ENCODE measurements at regions not wholly inside any gene's neighbourhood (a gene's known extent, or its start where the extent isn't known, plus 50 kb on each side); places are given as distances from the start of the nearest gene placed in this dataset.
"Not testable (repeated sequence)": the region's sequence is repeated elsewhere in the genome, so short reads cannot be mapped to it uniquely, and the experiment has no call there.

DNA sequence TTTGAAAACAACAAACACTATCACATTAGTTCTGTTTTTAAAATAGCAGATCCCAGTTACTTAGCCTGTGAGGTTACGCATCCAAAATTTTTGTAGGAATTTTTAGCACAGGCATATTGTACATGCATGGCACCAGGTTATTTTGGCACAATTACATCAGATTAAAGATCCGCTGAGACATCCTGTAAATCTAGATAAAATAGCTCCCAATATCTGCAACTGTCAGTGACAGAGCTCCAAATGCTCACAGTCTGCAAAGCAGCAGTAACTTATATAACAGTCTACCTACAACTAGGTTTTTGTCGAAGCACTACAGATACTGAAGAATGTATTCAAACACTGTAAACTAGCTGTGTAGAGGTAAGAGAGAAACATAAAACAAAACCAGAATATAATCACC is 200.7 kb upstream of the KCNH7 start:
- DNase-seq (ENCODE audit: low read depth), result no peak
- no peak overlapping the region for H3K4me3 ChIP-seq (ENCODE audit: low read depth, low read length)
- TF ChIP-seq, protein P1, sequence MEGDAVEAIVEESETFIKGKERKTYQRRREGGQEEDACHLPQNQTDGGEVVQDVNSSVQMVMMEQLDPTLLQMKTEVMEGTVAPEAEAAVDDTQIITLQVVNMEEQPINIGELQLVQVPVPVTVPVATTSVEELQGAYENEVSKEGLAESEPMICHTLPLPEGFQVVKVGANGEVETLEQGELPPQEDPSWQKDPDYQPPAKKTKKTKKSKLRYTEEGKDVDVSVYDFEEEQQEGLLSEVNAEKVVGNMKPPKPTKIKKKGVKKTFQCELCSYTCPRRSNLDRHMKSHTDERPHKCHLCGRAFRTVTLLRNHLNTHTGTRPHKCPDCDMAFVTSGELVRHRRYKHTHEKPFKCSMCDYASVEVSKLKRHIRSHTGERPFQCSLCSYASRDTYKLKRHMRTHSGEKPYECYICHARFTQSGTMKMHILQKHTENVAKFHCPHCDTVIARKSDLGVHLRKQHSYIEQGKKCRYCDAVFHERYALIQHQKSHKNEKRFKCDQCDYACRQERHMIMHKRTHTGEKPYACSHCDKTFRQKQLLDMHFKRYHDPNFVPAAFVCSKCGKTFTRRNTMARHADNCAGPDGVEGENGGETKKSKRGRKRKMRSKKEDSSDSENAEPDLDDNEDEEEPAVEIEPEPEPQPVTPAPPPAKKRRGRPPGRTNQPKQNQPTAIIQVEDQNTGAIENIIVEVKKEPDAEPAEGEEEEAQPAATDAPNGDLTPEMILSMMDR (IDR thresholded peaks at IDR 0.05; ENCODE audit: low read depth, low read length, missing control alignments), result no peak

DNA sequence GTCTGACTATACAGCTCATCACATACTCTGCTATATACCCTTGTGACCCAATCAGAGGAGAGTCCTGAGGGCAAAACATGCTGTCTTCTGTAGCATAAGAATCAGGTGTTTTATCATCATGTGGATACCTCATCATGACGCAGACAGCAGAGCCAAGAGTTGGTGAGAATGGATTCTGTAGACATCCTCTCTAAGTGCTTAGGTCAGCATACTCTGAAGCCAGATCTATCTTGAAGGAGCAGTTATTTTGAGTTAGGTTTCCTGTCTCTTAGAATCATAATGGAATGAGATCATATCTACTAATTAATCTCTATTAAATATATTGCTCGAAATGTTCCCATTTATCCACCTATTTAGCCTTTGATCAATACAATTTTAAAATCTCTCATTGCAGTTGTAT is 190.2 kb upstream of the KCNH7 start:
- no peak for DNase-seq (ENCODE audit: low read depth)
- TF ChIP-seq, protein P1 (IDR thresholded peaks at IDR 0.05; ENCODE audit: low read depth, low read length, missing control alignments), result no peak
- H3K4me3 ChIP-seq (ENCODE audit: low read depth, low read length), result no peak overlapping the region

DNA sequence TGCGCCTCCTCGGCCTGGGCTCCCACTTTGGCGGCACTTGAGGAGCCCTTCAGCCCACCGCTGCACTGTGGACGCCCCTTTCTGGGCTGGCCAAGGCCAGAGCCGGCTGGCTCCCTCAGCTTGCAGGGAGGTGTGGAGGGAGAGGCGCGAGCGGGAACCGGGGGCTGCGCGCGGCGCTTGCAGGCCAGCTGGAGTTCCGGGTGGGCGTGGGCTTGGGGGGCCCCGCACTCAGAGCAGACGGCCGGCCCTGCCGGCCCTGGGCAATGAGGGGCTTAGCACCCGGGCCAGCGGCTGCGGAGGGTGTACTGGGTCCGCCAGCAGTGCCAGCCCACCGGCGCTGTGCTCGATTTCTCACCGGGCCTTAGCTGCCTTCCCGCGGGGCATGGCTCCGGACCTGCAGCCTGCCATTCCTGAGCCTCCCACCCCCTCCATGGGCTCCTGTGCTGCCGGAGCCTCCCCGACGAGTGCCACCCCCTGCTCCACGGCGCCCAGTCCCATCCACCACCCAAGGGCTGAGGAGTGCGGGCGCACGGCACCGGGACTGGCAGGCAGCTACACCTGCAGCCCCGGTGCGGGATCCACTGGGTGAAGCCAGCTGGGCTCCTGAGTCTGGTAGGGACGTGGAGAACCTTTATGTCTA is 187.7 kb upstream of the KCNH7 start:
- DNase-seq (ENCODE audit: low read depth); H3K4me3 ChIP-seq (ENCODE audit: low read depth, low read length): not testable (repeated sequence)

DNA sequence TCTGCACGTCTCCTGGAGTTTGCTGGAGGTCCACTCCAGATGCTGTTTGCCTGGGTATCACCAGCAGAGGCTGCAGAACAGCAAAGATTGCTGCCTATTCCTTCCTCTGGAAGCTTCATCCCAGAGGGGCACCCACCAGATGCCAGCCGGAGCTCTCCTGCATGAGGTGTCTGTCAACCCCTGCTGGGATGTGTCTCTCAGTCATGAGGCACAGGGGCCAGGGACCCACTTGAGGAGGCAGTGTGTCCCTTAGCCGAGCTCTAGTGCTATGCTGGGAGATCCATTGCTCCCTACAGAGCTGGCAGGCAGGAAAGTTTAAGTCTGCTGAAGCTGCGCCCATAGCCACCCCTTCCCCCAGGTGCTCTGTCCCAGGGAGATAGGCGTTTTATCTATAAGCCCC is 178.3 kb upstream of the KCNH7 start:
- H3K4me3 ChIP-seq (ENCODE audit: low read depth, low read length); DNase-seq (ENCODE audit: low read depth): not testable (repeated sequence)

DNA sequence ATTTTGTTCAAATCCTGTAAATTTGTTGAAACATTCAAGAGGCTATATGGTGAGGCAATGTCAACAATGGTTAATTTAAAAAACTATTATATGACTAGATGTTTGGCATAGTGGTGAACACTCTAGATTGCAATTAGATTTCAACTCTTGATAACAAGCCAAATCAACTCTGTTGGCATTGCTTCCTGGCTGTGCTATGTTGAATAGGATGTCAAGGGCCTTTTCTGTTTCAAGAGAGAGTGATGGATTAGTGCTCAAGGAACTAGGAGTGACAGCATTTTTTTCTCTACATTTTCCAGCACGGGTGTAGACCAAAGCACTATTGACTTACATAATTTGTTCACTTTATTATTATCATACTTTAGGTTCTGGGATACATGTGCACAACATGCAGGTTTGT is 172.4 kb upstream of the KCNH7 start:
- TF ChIP-seq, protein P1 (IDR thresholded peaks at IDR 0.05; ENCODE audit: low read depth, low read length, missing control alignments), result no peak
- no peak for DNase-seq (ENCODE audit: low read depth)
- no peak overlapping the region for H3K4me3 ChIP-seq (ENCODE audit: low read depth, low read length)

DNA sequence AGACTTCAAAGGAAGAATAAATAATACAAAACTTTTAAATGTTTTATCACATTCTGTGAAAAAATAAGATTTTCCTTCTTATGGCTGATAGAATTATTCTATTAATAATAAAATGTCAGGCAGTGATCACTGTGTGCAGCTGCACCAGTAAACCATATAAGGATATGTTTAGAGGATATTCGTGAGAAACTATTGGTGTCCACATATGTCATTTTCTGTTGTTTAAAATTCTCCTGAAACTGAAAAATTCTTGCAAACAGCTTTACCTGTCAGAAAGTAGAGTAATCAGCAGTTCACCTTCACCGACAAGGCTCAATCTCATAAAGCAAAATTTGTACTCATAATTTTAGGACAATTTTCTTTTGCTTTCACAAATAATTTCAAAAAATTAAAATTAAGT is 170.1 kb upstream of the KCNH7 start:
- H3K4me3 ChIP-seq (ENCODE audit: low read depth, low read length), result no peak overlapping the region
- TF ChIP-seq, protein P1 (IDR thresholded peaks at IDR 0.05; ENCODE audit: low read depth, low read length, missing control alignments), result no peak
- no peak for DNase-seq (ENCODE audit: low read depth)

DNA sequence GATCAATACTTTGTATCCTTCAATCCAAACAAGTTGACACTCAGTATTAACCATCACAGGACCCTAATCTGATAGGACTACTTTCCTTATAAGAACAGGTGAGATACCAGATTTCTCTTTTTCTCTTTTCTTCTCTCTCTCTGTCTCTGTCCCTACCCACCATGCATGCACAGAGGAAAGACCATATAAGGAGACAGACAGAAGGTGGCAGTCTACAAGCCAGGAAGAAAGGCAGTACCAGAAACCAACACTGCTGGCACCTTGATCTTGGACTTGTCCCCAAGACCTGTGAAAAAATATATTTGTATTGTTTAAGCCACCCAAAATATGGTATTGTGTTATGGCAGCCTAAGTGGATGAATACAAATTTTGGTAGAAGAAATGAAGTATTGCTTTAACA is 156.2 kb upstream of the KCNH7 start:
- TF ChIP-seq, protein P1 (IDR thresholded peaks at IDR 0.05; ENCODE audit: low read depth, low read length, missing control alignments), result no peak
- no peak overlapping the region for H3K4me3 ChIP-seq (ENCODE audit: low read depth, low read length)
- no peak for DNase-seq (ENCODE audit: low read depth)

DNA sequence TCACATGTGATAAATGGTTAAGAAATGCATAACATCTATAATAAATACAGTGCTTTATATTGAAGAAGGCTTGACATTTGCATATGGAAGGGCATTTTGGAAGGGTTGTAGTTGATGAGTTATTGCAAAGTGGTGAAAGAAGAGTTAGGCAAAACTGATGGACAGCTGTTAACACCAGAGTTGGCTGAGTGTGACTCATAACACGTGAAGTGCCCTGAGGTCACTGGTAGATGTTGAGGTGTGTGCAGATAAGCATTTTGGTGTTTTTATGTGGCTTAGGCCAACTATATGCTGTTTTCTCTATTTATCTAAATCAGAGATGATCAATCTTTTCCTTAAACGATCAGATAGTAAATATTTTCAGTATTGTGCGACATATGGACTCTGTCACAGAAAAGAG is 154.3 kb upstream of the KCNH7 start:
- no peak overlapping the region for H3K4me3 ChIP-seq (ENCODE audit: low read depth, low read length)
- TF ChIP-seq, protein P1 (IDR thresholded peaks at IDR 0.05; ENCODE audit: low read depth, low read length, missing control alignments), result no peak
- DNase-seq (ENCODE audit: low read depth), result no peak
